NCI-H2171 treated with DMSO at 0.1 percent for 48 hours (cell line): ENCODE measurements at regions not wholly inside any gene's neighbourhood (a gene's known extent, or its start where the extent isn't known, plus 50 kb on each side); places are given as distances from the start of the nearest gene placed in this dataset.
"Not testable (repeated sequence)": the region's sequence is repeated elsewhere in the genome, so short reads cannot be mapped to it uniquely, and the experiment has no call there.

Source experiments
- DNase-seq: peaks from one replicate; lab custom pipeline; 2025; lab: John Stamatoyannopoulos, UW

- DNase-seq: not testable (repeated sequence)
These were observed 65.4 kb upstream of the ZNF195 start for GRCh38 chr11:3444420-3444744.

DNA sequence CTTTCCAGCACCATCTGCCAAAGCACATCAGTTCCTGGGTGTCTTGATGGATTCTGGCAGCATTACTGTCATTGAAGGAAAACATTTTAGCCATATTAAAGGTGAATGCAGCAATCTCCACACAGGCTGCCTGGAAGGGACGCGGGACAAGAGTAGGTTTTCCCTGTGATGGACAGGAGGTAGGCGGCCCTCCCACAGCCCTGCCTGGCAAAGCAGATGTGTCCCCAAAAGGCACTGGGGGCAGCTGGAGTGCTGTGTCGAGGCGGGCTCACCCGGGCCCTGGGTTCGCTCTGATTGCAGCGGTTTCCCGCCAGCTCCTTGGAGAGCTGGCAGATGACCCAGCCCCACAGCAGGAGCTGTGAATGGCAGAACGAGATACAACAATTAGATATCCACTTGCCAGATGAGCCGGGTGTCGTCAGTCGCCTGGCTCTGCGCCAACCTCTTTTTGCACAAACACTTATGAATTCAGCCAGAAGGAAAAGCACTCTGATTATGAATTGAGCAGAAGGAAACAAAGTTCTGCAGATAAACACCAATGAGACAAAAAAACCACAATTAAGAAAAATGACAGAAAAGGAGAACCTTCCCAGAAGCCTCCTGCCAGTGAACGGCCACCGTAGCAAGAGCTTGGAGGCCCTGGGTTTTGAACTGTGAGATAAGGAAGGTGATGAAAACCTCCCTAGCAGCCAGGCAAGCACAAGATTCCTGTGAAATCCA, 64.9 kb upstream of the ZNF195 start:
- DNase-seq: peak; percentile 52

GRCh38 chr11:3437441-3437840, 58.5 kb upstream of the ZNF195 start:
- not testable (repeated sequence) for DNase-seq

DNA sequence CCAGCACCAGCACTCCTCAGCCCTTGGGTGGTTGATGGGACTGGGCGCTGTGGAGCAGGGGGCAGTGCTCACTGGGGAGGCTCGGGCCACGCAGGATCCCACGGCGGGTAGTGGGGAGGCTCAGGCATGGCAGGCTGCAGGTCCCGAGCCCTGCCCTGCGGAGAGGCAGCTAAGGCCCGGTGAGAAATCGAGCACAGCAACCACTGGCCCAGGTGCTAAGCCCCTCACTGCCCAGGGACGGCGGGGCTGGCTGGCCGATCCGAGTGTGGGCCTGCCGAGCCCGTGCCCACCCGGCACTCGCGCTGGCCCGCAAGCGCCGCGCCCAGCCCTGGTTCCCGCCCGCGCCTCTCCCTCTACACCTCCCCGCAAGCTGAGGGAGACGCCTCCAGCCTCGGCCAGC, 56.0 kb upstream of the ZNF195 start:
- no peak for DNase-seq

GRCh38 chr11:3429191-3429590, 50.2 kb upstream of the ZNF195 start:
- not testable (repeated sequence) for DNase-seq
